ENCODE measurements at regions not wholly inside any gene's neighbourhood (a gene's known extent, or its start where the extent isn't known, plus 50 kb on each side); places are given as distances from the start of the nearest gene placed in this dataset.

GRCh38 chr10:130739757-130740145 is 571.8 kb downstream of the TCERG1L start:
- FAIRE-seq, result no peak
- no peaks in the 10 kb centered on the region for H3K36me3 ChIP-seq (ENCODE audit: control insufficient read depth, insufficient read depth, low read length)

GRCh38 chr10:130740166-130740565 is 571.4 kb downstream of the TCERG1L start:
- H3K4me3 ChIP-seq (ENCODE audit: low read depth, low read length), result no peak overlapping the region
- no peaks in the 10 kb centered on the region for H3K27me3 ChIP-seq (ENCODE audit: control insufficient read depth, insufficient read depth, low read length)
- no peak for FAIRE-seq
- H3K36me3 ChIP-seq (ENCODE audit: control insufficient read depth, insufficient read depth, low read length), result no peaks in the 10 kb centered on the region
- no peak for TF ChIP-seq CTCF (IDR thresholded peaks at IDR 0.05; ENCODE audit: insufficient read depth, low read length, severe bottlenecking)
- no peak for DNase-seq (ENCODE audit: low read depth)

More at GRCh38 chr10:130739757-130740145, 571.8 kb downstream of the TCERG1L start:
- TF ChIP-seq CTCF (IDR thresholded peaks at IDR 0.05; ENCODE audit: insufficient read depth, low read length, severe bottlenecking), result no peak
- no peaks in the 10 kb centered on the region for H3K27me3 ChIP-seq (ENCODE audit: control insufficient read depth, insufficient read depth, low read length)
- DNase-seq (ENCODE audit: low read depth), result no peak
- no peak overlapping the region for H3K4me3 ChIP-seq (ENCODE audit: low read depth, low read length)

GRCh38 chr10:130740915-130741750 is 570.4 kb downstream of the TCERG1L start:
- no peak for FAIRE-seq
- DNase-seq (ENCODE audit: low read depth), result no peak
- H3K4me3 ChIP-seq (ENCODE audit: low read depth, low read length), result no peak overlapping the region
- no peaks in the 10 kb centered on the region for H3K36me3 ChIP-seq (ENCODE audit: control insufficient read depth, insufficient read depth, low read length)
- H3K27me3 ChIP-seq (ENCODE audit: control insufficient read depth, insufficient read depth, low read length), result no peaks in the 10 kb centered on the region
- no peak for TF ChIP-seq CTCF (IDR thresholded peaks at IDR 0.05; ENCODE audit: insufficient read depth, low read length, severe bottlenecking)

GRCh38 chr10:130741901-130742855 is 569.3 kb downstream of the TCERG1L start:
- Histone ChIP-seq H3K4me3 (ENCODE audit: low read depth, low read length) (no peak overlapping the region), H3K27me3 (ENCODE audit: control insufficient read depth, insufficient read depth, low read length) (no peaks in the 10 kb centered on the region), H3K36me3 (ENCODE audit: control insufficient read depth, insufficient read depth, low read length) (no peaks in the 10 kb centered on the region)
- FAIRE-seq, result no peak
- no peak for TF ChIP-seq CTCF (IDR thresholded peaks at IDR 0.05; ENCODE audit: insufficient read depth, low read length, severe bottlenecking)
- DNase-seq (ENCODE audit: low read depth), result no peak

GRCh38 chr10:130742941-130743675 is 568.4 kb downstream of the TCERG1L start:
- TF ChIP-seq CTCF (IDR thresholded peaks at IDR 0.05; ENCODE audit: insufficient read depth, low read length, severe bottlenecking), result no peak
- Histone ChIP-seq H3K36me3 (ENCODE audit: control insufficient read depth, insufficient read depth, low read length) (no peaks in the 10 kb centered on the region), H3K4me3 (ENCODE audit: low read depth, low read length) (no peak overlapping the region), H3K27me3 (ENCODE audit: control insufficient read depth, insufficient read depth, low read length) (no peaks in the 10 kb centered on the region)
- DNase-seq (ENCODE audit: low read depth), result no peak
- FAIRE-seq, result no peak

Data from bronchial epithelial cell (primary cell).